Uterus (tissue), 2 donors: ENCODE measurements at regions not wholly inside any gene's neighbourhood (a gene's known extent, or its start where the extent isn't known, plus 50 kb on each side); places are given as distances from the start of the nearest gene placed in this dataset.

Experiments used
- POLR2A ChIP-seq, 2 donors: fragments of 450-650 bp; IDR thresholded peaks; one replicate each; pipeline ENCODE4 v1.6.1; 2016; ENCODE audit warnings: antibody characterized with exemption in 2 of 2, mild to moderate bottlenecking in 1 of 2, moderate library complexity in 1 of 2
- TF ChIP-seq, protein P1 (sequence below), 4 experiments: fragments of 200-600 bp in 2 of 4; fragments of 450-650 bp in 2 of 4; sonication (generic) in 2 of 4; IDR thresholded peaks; one replicate each; pipeline ENCODE4 v1.5.1; 2016 to 2019; ENCODE audit warnings: antibody characterized with exemption in 4 of 4, mild to moderate bottlenecking in 2 of 4, moderate library complexity in 1 of 4

- TF ChIP-seq, protein P1, sequence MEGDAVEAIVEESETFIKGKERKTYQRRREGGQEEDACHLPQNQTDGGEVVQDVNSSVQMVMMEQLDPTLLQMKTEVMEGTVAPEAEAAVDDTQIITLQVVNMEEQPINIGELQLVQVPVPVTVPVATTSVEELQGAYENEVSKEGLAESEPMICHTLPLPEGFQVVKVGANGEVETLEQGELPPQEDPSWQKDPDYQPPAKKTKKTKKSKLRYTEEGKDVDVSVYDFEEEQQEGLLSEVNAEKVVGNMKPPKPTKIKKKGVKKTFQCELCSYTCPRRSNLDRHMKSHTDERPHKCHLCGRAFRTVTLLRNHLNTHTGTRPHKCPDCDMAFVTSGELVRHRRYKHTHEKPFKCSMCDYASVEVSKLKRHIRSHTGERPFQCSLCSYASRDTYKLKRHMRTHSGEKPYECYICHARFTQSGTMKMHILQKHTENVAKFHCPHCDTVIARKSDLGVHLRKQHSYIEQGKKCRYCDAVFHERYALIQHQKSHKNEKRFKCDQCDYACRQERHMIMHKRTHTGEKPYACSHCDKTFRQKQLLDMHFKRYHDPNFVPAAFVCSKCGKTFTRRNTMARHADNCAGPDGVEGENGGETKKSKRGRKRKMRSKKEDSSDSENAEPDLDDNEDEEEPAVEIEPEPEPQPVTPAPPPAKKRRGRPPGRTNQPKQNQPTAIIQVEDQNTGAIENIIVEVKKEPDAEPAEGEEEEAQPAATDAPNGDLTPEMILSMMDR (IDR thresholded peaks at IDR 0.05): no peak
- no peak for TF ChIP-seq POLR2A (IDR thresholded peaks at IDR 0.05)
Observed at GRCh38 chr10:21313691-21314090, 211.8 kb downstream of the SKIDA1 start.
